Natural killer cell (primary cell): ENCODE measurements at regions not wholly inside any gene's neighbourhood (a gene's known extent, or its start where the extent isn't known, plus 50 kb on each side); places are given as distances from the start of the nearest gene placed in this dataset.

Source experiments
- ATAC-seq, 3 donors: fragments of 150-1000 bp in 2 of 3; fragments of 200-7000 bp in 1 of 3; cut with Tn5 transposase; 1 replicate in 1 of 3; 2 replicates in 2 of 3; pipeline ENCODE4 v1.10.0; 2021; ENCODE audit warnings: mild to moderate bottlenecking in 2 of 3, moderate library complexity in 2 of 3
- DNase-seq, 2 donors: peaks; one replicate each; pipeline versions ENCODE4 v3.0.0 to v3.0.0-alpha.2; 2013 to 2021; ENCODE audit warnings: mixed read lengths in 1 of 2
- H3K27ac ChIP-seq: one replicate; pipeline ENCODE4 v1.5.1; 2013; ENCODE audit warnings: mild to moderate bottlenecking, low read length
- H3K27me3 ChIP-seq: one replicate; pipeline ENCODE4 v1.6.1; 2013; ENCODE audit warnings: low read length; ENCODE audit not compliant: control insufficient read depth, insufficient read depth
- H3K36me3 ChIP-seq: one replicate; pipeline ENCODE4 v1.6.1; 2013; ENCODE audit warnings: low read length; ENCODE audit not compliant: control insufficient read depth, insufficient read depth
- H3K4me1 ChIP-seq: one replicate; pipeline ENCODE4 v1.6.1; 2013; ENCODE audit warnings: low read length; ENCODE audit not compliant: control insufficient read depth, insufficient read depth
- H3K4me3 ChIP-seq: one replicate; pipeline ENCODE4 v1.5.1; 2013; ENCODE audit warnings: low read length
- H3K9me3 ChIP-seq: one replicate; pipeline ENCODE4 v1.6.1; 2013; ENCODE audit warnings: low read length; ENCODE audit not compliant: control insufficient read depth, insufficient read depth
- H3K27ac Mint-ChIP-seq, 2 donors: one replicate each; pipeline ENCODE4 v1.8.0; 2022; ENCODE audit warnings: mild to moderate bottlenecking in 2 of 2, mixed read lengths in 2 of 2, moderate library complexity in 1 of 2
- H3K27me3 Mint-ChIP-seq, 2 donors: one replicate each; pipeline ENCODE4 v1.8.0; 2022; ENCODE audit warnings: low read depth in 2 of 2, mixed read lengths in 2 of 2
- H3K36me3 Mint-ChIP-seq: one replicate; pipeline ENCODE4 v1.8.0; 2022; ENCODE audit warnings: mixed read lengths
- H3K4me1 Mint-ChIP-seq, 2 donors: one replicate each; pipeline ENCODE4 v1.8.0; 2022; ENCODE audit warnings: mixed read lengths in 2 of 2
- H3K4me3 Mint-ChIP-seq: one replicate; pipeline ENCODE4 v1.8.0; 2022; ENCODE audit warnings: mild to moderate bottlenecking, moderate library complexity, mixed read lengths
- H3K9me3 Mint-ChIP-seq, 2 donors: one replicate each; pipeline ENCODE4 v1.8.0; 2022; ENCODE audit warnings: mixed read lengths in 2 of 2
- CTCF ChIP-seq: fragments of 200-600 bp; IDR thresholded peaks from one replicate; pipeline ENCODE4 v1.8.0; 2022; ENCODE audit warnings: antibody characterized with exemption
- WGBS: methylation state at CpG from one replicate; pipeline ENCODE4 v1.1.7; 2013; ENCODE audit warnings: missing lambda C conversion rate; ENCODE audit not compliant: insufficient coverage; 5-methylcytosine and 5-hydroxymethylcytosine counted together
- intact Hi-C: fragments of 100-400 bp; cut with micrococcal nuclease; formaldehyde crosslinking; loops from one replicate; pipeline ENCODE4 v1.14.2; 2022

GRCh38 chr1:4261327-4261726, 361.3 kb upstream of the C1orf174 start:
- TF ChIP-seq CTCF: no peak
- no peak overlapping the region for H3K27ac ChIP-seq
- no peak for ATAC-seq
- intact Hi-C loops: no loop called here
- peaks cover 2 to 8% of the 10 kb centered on the region in 2 donors for H3K9me3 Mint-ChIP-seq
- no peaks in the 10 kb centered on the region for H3K4me1 Mint-ChIP-seq
- peaks cover 7% of the 10 kb centered on the region in 2 donors for H3K27me3 Mint-ChIP-seq
- 87% methylated on average over 2 of the region's 2 CpGs for WGBS
- H3K4me3 Mint-ChIP-seq: no peak overlapping the region
- no peaks in the 10 kb centered on the region for H3K4me1 ChIP-seq
- DNase-seq: no peak
- H3K9me3 ChIP-seq: peaks cover 10% of the 10 kb centered on the region
- no peaks in the 10 kb centered on the region for H3K36me3 Mint-ChIP-seq
- H3K27ac Mint-ChIP-seq: no peak overlapping the region
- H3K27me3 ChIP-seq: no peaks in the 10 kb centered on the region
- no peaks in the 10 kb centered on the region for H3K36me3 ChIP-seq
- no peak overlapping the region for H3K4me3 ChIP-seq

- Histone ChIP-seq H3K27me3 (no peaks in the 10 kb centered on the region), H3K36me3 (no peaks in the 10 kb centered on the region), H3K27ac (no peak overlapping the region), H3K4me1 (no peaks in the 10 kb centered on the region), H3K4me3 (no peak overlapping the region), H3K9me3 (peaks cover 10% of the 10 kb centered on the region)
- Mint-ChIP-seq H3K27ac (no peak overlapping the region), H3K4me3 (no peak overlapping the region), H3K4me1 (peaks cover 0 to 5% of the 10 kb centered on the region in 2 donors), H3K27me3 (peaks cover 7% of the 10 kb centered on the region in 2 donors), H3K9me3 (peaks cover 2 to 5% of the 10 kb centered on the region in 2 donors), H3K36me3 (no peaks in the 10 kb centered on the region)
- TF ChIP-seq CTCF: no peak
- ATAC-seq (no peak), DNase-seq (no peak)
- intact Hi-C loops: no loop called here
- WGBS: 85% methylated on average over 2 of the region's 2 CpGs
Measured at GRCh38 chr1:4262665-4263064, 362.6 kb upstream of the C1orf174 start.

- no peak overlapping the region for H3K27ac Mint-ChIP-seq
Measured at GRCh38 chr1:4263699-4264098, 363.6 kb upstream of the C1orf174 start.

More at GRCh38 chr1:4263699-4264098, 363.6 kb upstream of the C1orf174 start:
- no peak overlapping the region for H3K4me3 ChIP-seq
- 61% methylated on average over 2 of the region's 2 CpGs for WGBS
- no peaks in the 10 kb centered on the region for H3K36me3 ChIP-seq
- no peak for TF ChIP-seq CTCF
- H3K27me3 ChIP-seq: no peaks in the 10 kb centered on the region
- H3K27ac ChIP-seq: no peak overlapping the region
- H3K4me1 Mint-ChIP-seq: peaks cover 0 to 5% of the 10 kb centered on the region in 2 donors
- no peak for ATAC-seq
- H3K36me3 Mint-ChIP-seq: no peaks in the 10 kb centered on the region
- no peaks in the 10 kb centered on the region for H3K4me1 ChIP-seq
- H3K9me3 Mint-ChIP-seq: peaks cover 2 to 3% of the 10 kb centered on the region in 2 donors
- H3K27me3 Mint-ChIP-seq: peaks cover 7% of the 10 kb centered on the region in 2 donors
- intact Hi-C loops: no loop called here
- peaks cover 1% of the 10 kb centered on the region for H3K9me3 ChIP-seq
- DNase-seq: no peak
- H3K4me3 Mint-ChIP-seq: no peak overlapping the region
